ENCODE measurements at regions not wholly inside any gene's neighbourhood (a gene's known extent, or its start where the extent isn't known, plus 50 kb on each side); places are given as distances from the start of the nearest gene placed in this dataset.

DNA sequence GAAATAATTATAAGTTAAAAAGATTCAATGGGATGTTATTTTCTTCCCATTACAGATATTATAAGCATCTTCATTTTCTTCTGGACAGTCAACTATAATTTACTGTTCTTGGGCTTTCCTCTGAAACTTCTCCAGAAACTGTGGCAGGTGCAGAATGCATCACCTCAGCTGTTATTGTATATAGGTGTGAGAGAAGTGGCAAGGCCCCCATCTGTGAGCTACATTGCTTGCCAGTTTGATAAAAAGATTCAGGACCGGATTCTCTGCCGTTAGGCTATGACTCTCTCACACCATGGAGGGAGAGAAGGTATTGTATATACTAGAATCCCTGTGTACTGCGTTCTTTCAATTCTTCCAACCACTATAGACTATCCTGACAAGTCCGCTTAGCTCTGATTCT is 135.8 kb upstream of the CENPW start:
- TF ChIP-seq, protein P1, sequence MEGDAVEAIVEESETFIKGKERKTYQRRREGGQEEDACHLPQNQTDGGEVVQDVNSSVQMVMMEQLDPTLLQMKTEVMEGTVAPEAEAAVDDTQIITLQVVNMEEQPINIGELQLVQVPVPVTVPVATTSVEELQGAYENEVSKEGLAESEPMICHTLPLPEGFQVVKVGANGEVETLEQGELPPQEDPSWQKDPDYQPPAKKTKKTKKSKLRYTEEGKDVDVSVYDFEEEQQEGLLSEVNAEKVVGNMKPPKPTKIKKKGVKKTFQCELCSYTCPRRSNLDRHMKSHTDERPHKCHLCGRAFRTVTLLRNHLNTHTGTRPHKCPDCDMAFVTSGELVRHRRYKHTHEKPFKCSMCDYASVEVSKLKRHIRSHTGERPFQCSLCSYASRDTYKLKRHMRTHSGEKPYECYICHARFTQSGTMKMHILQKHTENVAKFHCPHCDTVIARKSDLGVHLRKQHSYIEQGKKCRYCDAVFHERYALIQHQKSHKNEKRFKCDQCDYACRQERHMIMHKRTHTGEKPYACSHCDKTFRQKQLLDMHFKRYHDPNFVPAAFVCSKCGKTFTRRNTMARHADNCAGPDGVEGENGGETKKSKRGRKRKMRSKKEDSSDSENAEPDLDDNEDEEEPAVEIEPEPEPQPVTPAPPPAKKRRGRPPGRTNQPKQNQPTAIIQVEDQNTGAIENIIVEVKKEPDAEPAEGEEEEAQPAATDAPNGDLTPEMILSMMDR (conservative IDR thresholded peaks at IDR 0.05 in 1 of 2, IDR thresholded peaks at IDR 0.05 in 1 of 2; ENCODE audit: low read depth in 1 of 2, low read length in 2 of 2), result no peak
- TF ChIP-seq EZH2 (IDR thresholded peaks at IDR 0.05; ENCODE audit: low read length, missing control alignments), result no peak

Measured in fibroblast of lung (primary cell).